ENCODE measurements at regions not wholly inside any gene's neighbourhood (a gene's known extent, or its start where the extent isn't known, plus 50 kb on each side); places are given as distances from the start of the nearest gene placed in this dataset.

DNA sequence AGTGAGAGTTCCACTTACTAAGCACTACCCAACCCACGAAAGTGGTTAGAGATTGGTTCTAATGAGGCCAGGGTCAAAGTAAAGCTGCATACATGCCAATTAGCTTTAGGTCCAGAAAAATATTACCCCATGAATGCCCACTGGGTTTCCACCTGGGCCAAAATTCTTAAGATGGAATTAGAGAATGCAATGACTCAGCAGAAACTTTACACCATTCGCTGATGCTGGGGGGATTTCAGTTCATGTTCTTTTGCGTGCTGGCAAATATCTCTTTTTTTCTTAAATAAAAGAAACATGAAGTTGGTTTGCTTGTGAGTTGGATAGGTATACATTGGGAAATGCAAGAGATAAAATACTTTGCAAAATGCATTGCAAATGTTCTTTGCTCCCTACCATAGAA lies 715.3 kb upstream of the MIR17HG start:
- TF ChIP-seq EZH2 (IDR thresholded peaks at IDR 0.05) (no peak), POLR2AphosphoS5 (IDR thresholded peaks at IDR 0.05; ENCODE audit: borderline replicate concordance, low read depth, low read length) (no peak)
